ENCODE measurements at regions not wholly inside any gene's neighbourhood (a gene's known extent, or its start where the extent isn't known, plus 50 kb on each side); places are given as distances from the start of the nearest gene placed in this dataset.

- Mint-ChIP-seq H3K4me3 (no peak overlapping the region), H3K4me1 (no peaks in the 10 kb centered on the region), H3K36me3 (no peaks in the 10 kb centered on the region), H3K27me3 (peaks cover 21% of the 10 kb centered on the region), H3K27ac (no peak overlapping the region), H3K9me3 (no peaks in the 10 kb centered on the region)
- ATAC-seq: no peak
These were observed 182.9 kb upstream of the TANK start for GRCh38 chr2:160977376-160977775.

DNA sequence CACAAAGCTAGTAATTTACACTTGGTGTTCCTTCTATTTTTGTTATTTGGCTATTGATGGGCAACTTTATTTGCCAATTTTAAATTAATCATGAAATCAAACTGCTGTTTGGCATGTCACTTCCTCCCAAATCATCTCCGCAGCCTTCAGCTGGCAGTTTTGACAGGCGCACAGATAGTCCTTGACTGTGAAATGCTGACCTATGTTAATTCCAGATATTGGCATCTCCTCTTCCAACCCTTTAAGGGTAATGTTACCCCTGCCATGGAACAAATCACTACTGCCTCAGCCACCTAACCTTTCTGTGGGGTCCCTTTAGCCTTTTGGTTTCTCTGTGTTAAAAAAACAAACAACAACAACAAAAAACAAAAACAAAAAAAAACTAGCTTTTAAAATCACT is 182.4 kb upstream of the TANK start:
- no peak overlapping the region for H3K27ac Mint-ChIP-seq
- H3K27me3 Mint-ChIP-seq: peaks cover 21% of the 10 kb centered on the region
- H3K4me1 Mint-ChIP-seq: no peaks in the 10 kb centered on the region
- H3K36me3 Mint-ChIP-seq: no peaks in the 10 kb centered on the region
- no peak for ATAC-seq
- no peak overlapping the region for H3K4me3 Mint-ChIP-seq
- no peaks in the 10 kb centered on the region for H3K9me3 Mint-ChIP-seq

DNA sequence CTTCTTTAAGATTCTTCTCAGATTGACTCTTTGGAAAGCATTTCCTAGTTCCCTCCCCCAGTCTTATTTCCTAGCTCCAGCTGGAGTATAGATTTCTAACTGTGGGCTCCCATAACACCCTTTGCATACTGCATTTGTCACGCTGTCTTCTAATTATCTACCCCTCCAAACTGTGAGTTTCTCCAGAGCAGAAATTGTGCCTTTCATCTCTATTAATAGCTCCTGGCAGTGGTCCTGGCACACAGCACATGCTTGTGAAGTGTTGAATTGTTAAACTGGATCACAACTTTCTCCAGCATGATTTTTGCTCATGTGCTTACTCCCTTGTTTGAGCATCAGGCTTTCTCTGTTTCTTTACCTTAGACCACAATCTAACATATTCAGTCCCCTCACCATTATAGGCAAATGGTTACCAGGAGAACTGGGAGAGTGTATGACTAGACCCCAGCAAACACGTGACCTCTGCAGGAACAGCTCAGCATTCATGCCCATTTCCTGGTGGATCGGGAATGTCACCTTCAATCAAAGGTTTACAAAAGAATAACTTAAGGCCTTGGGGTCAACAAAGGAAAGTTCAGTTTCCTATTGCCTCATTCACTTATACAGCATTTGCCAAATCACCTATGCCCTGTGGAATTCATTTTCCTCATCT is 175.7 kb upstream of the TANK start:
- Mint-ChIP-seq H3K36me3 (no peaks in the 10 kb centered on the region), H3K27ac (no peak overlapping the region)

GRCh38 chr2:160989778-160990177 is 170.4 kb upstream of the TANK start:
- H3K4me1 Mint-ChIP-seq: peaks cover 8% of the 10 kb centered on the region
- peaks cover 2% of the 10 kb centered on the region for H3K27me3 Mint-ChIP-seq
- no peaks in the 10 kb centered on the region for H3K36me3 Mint-ChIP-seq
- no peak for ATAC-seq
- no peak overlapping the region for H3K4me3 Mint-ChIP-seq
- H3K27ac Mint-ChIP-seq: no peak overlapping the region
- no peaks in the 10 kb centered on the region for H3K9me3 Mint-ChIP-seq

More for the DNA sequence above, 175.7 kb upstream of the TANK start:
- Mint-ChIP-seq H3K9me3 (no peaks in the 10 kb centered on the region), H3K27me3 (peaks cover 29% of the 10 kb centered on the region), H3K4me3 (no peak overlapping the region), H3K4me1 (no peaks in the 10 kb centered on the region)
- ATAC-seq: no peak

DNA sequence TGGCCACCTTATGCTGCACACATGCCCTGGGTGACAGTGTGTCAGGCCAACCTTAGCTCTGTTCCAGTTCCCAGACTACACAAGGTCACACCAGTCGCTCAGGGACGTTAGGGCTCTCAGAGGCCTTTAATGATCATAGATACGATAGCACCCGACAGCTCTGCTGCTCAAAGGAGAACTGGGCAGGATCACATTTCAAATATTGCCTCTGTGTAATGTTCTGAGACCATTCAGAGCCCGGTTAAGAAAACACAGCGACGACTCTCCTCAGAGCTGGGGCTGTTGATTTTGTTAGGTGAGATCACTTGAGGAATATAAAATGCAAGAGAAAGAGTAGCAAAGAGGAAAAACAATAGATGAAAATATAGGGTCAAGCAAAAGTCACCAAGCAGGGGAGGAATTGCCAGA is 166.6 kb upstream of the TANK start:
- H3K27ac Mint-ChIP-seq: no peak overlapping the region
- H3K9me3 Mint-ChIP-seq: no peaks in the 10 kb centered on the region
- H3K4me3 Mint-ChIP-seq: no peak overlapping the region
- H3K4me1 Mint-ChIP-seq: peaks cover 8% of the 10 kb centered on the region
- no peaks in the 10 kb centered on the region for H3K36me3 Mint-ChIP-seq
- no peak for ATAC-seq
- no peaks in the 10 kb centered on the region for H3K27me3 Mint-ChIP-seq

DNA sequence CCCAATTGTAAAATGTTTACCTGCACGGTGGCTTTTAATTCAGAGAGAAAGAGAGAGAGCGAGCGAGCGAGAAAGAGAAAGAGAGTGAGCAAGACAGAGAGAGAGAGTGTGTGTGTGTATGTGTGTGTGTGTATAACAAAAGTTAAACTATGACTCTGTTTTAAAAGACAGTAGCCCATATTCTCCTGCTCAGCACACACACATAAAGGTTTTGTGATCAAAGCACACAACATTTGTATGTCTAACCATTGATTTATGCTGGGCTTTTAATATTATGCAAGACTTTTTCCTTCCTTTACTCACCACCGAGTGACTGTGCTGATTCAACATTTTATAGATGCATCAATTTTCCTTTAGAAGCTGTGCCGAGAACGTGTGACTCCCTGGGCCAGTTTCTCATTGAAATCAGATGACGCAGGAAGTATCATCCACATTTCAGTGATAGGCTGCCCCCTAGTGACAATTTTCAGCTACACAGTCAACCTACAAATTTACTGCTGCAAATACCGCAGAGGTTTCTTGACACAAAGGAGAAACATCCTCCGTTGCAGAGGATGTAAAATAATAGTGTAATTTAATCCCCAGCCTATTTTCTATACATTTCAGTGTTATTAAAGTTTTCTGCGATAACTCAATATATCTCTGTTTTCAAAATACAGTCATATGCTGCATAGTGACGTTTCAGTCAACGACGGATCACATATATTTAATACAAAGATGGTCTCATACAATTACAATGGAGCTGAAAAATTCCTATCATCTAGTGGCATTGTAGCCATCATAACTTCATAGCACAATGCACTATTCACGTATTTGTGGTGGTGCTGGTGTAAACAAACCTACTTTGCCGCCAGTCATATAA is 165.9 kb upstream of the TANK start:
- Mint-ChIP-seq H3K9me3 (no peaks in the 10 kb centered on the region), H3K4me1 (peaks cover 8% of the 10 kb centered on the region), H3K36me3 (no peaks in the 10 kb centered on the region), H3K27ac (no peak overlapping the region), H3K27me3 (no peaks in the 10 kb centered on the region), H3K4me3 (no peak overlapping the region)
- ATAC-seq: peak; percentile 64

- Mint-ChIP-seq H3K36me3 (no peaks in the 10 kb centered on the region), H3K4me1 (peaks cover 8% of the 10 kb centered on the region), H3K27ac (no peak overlapping the region), H3K4me3 (no peak overlapping the region), H3K9me3 (no peaks in the 10 kb centered on the region), H3K27me3 (no peaks in the 10 kb centered on the region)
- no peak for ATAC-seq
These were observed 163.6 kb upstream of the TANK start for GRCh38 chr2:160996584-160996983.

DNA sequence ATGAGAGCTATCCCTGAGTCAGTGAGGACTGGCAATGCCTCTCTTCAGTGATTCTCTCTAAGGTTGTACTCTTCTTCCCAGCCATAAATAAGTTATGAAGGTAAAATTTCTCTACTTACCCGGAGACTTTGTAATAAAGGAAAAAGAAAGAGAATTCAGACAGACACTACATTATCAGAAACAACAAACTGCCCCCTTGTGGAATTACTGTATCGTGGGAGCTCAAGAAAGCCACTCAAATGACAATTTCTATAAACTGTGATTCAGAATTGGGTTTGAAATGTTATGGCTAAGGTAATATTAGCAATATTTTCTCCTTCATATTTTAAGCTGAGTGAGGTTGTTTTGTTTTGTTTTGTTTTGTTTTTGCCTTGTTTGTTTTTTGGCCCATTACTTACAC is 155.8 kb upstream of the TANK start:
- H3K36me3 Mint-ChIP-seq: no peaks in the 10 kb centered on the region
- H3K4me1 Mint-ChIP-seq: no peaks in the 10 kb centered on the region
- H3K27me3 Mint-ChIP-seq: peaks cover 19% of the 10 kb centered on the region
- ATAC-seq: no peak
- H3K9me3 Mint-ChIP-seq: no peaks in the 10 kb centered on the region
- no peak overlapping the region for H3K4me3 Mint-ChIP-seq
- H3K27ac Mint-ChIP-seq: no peak overlapping the region

DNA sequence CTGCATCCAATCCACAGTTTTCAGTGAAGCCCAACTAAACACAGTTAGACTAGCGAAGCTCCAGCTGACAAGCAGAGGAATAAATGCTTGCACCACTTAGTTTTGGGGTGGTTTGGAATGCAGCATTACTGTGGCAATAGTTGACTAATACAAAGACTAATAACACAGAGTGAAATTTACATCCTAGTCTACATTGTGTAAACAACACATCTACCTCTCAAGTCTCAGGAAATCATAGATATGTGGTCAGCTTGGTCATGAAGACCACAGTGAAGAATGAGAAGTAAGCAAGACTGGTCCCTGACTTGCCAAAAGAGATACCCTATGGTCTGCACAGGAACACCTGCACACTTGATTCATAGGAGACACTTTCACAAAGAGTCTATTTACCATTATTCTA is 155.1 kb upstream of the TANK start:
- no peaks in the 10 kb centered on the region for H3K36me3 Mint-ChIP-seq
- H3K27me3 Mint-ChIP-seq: peaks cover 19% of the 10 kb centered on the region
- no peaks in the 10 kb centered on the region for H3K9me3 Mint-ChIP-seq
- H3K4me1 Mint-ChIP-seq: no peaks in the 10 kb centered on the region
- no peak overlapping the region for H3K4me3 Mint-ChIP-seq
- ATAC-seq: no peak
- H3K27ac Mint-ChIP-seq: no peak overlapping the region

GRCh38 chr2:161008311-161008710 is 151.9 kb upstream of the TANK start:
- H3K27me3 Mint-ChIP-seq: peaks cover 39% of the 10 kb centered on the region
- H3K4me1 Mint-ChIP-seq: no peaks in the 10 kb centered on the region
- H3K4me3 Mint-ChIP-seq: no peak overlapping the region
- no peak overlapping the region for H3K27ac Mint-ChIP-seq
- no peaks in the 10 kb centered on the region for H3K9me3 Mint-ChIP-seq
- no peaks in the 10 kb centered on the region for H3K36me3 Mint-ChIP-seq
- ATAC-seq: no peak

DNA sequence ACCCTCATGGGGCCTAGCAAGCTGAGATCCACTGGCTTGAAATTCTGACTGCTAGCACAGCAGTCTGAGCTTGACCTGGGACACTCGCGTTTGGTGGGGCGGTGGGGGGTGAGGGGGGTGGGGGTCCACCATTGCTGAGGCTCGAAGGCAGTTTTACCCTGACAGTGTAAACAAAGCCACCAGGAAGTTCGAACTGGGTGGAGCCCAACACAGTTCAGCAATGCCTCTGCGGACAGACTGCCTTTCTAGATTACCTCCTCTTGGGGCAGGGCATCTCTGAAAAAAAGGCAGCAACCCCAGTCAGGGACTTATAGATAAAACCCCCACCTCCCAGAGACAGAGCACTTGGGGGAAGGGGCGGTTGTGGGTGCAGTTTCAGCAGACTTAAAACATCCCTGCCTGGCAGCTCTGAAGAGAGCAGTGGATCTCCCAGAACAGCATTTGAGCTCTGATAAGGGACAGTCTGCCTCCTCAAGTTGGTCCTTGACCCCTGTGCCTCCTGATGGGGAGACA is 149.7 kb upstream of the TANK start:
- no peak for ATAC-seq
- Mint-ChIP-seq H3K4me1 (no peaks in the 10 kb centered on the region), H3K36me3 (peaks cover 10% of the 10 kb centered on the region), H3K27ac (no peak overlapping the region), H3K9me3 (peaks cover 8% of the 10 kb centered on the region), H3K27me3 (peaks cover 30% of the 10 kb centered on the region), H3K4me3 (no peak overlapping the region)

DNA sequence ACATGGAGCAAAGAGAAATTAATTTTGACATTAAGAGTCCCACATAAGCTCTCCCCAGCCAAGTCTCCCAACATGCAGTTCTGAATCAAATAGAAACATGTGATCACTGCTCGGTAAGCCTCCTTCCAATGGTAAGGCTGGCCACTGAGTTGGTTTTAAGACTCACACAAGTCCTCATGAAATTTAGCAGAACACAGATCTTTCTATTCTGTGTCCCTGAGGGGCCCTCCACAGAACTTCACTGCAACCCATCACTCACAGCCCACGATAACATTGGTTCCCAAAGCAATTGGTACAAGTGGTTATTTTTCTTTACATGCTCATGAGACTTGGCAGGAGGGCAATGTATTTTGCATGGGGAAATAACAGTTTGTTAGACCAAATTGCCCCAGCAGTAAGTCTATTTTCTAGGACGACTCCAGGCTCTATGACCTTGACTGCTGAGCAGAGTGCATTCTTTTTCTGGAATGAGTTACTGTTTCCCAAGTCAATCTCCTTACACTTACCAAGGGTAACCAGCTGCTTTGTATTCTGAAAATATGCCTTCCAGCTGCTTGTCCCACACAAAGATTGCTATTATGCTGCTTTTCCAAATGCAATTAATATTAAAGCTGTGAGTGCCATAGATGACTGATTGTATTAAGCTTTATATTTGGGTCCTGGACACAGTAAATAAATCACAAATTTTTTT is 142.3 kb upstream of the TANK start:
- no peak for ATAC-seq
- H3K36me3 Mint-ChIP-seq: peaks cover 10% of the 10 kb centered on the region
- H3K4me3 Mint-ChIP-seq: no peak overlapping the region
- H3K27me3 Mint-ChIP-seq: peaks cover 7% of the 10 kb centered on the region
- peaks cover 8% of the 10 kb centered on the region for H3K9me3 Mint-ChIP-seq
- H3K4me1 Mint-ChIP-seq: no peaks in the 10 kb centered on the region
- H3K27ac Mint-ChIP-seq: no peak overlapping the region

DNA sequence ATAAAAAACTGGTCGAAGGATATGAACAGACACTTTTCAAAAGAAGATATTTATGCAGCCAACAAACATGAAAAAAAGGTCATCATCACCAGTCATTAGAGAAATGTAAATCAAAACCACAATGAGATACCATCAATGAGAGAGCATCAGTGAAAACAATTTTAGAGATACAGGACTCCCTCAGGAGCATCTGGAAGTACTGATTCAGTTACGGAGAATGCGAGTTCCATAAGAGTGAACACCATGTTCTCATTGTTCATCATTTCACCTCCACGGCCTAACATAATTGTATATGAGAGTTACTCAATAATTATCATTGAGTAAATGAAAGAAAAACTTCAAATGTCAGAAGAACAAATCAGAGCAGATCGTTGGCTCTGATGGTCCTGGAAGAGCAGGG is 140.9 kb upstream of the TANK start:
- Mint-ChIP-seq H3K27me3 (peaks cover 6% of the 10 kb centered on the region), H3K4me1 (no peaks in the 10 kb centered on the region), H3K4me3 (no peak overlapping the region), H3K27ac (no peak overlapping the region), H3K36me3 (peaks cover 10% of the 10 kb centered on the region), H3K9me3 (peaks cover 8% of the 10 kb centered on the region)
- no peak for ATAC-seq

DNA sequence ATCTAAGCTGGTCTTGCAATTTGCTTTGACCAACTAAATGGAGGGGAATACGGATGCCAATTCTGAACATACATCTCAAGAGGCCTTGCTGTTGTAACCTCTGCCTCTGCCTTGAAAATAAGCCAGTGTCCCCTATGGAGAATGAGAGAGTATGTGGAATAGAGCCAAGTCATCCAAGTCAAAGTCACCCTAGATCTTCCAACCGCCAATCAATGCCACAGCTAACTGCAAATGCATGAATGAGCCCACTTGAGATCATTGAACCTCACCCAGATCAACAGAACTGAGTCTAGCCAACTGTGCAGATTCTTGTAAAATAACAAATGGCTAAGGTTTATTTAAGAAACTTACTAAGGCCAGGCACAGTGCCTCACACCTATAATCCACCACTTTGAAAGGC is 139.8 kb upstream of the TANK start:
- no peak for ATAC-seq
- Mint-ChIP-seq H3K4me1 (no peaks in the 10 kb centered on the region), H3K27ac (no peak overlapping the region), H3K36me3 (no peaks in the 10 kb centered on the region), H3K9me3 (no peaks in the 10 kb centered on the region), H3K27me3 (peaks cover 16% of the 10 kb centered on the region), H3K4me3 (no peak overlapping the region)

GRCh38 chr2:161028581-161028980 is 131.6 kb upstream of the TANK start:
- Mint-ChIP-seq H3K27me3 (peaks cover 19% of the 10 kb centered on the region), H3K9me3 (peaks cover 5% of the 10 kb centered on the region), H3K4me3 (no peak overlapping the region), H3K4me1 (no peaks in the 10 kb centered on the region), H3K27ac (no peak overlapping the region), H3K36me3 (no peaks in the 10 kb centered on the region)
- no peak for ATAC-seq

All from stimulated activated memory B cell treated with anti-CD40 and anti-IgM and Interleukin-4, amounts not matched to agents 10 μg/mL and 1 μg/mL and 100 μg/mL, for 72 hours (primary cell).